ENCODE measurements at regions not wholly inside any gene's neighbourhood (a gene's known extent, or its start where the extent isn't known, plus 50 kb on each side); places are given as distances from the start of the nearest gene placed in this dataset.

- Histone ChIP-seq H3K27ac (ENCODE audit: low read depth, low read length) (no peak overlapping the region), H3K9me3 (ENCODE audit: control insufficient read depth, insufficient read depth, low read depth, low read length) (no peaks in the 10 kb centered on the region)
These were observed 422.2 kb downstream of the GABRG1 start for GRCh38 chr4:45701621-45702020.

GRCh38 chr4:45693746-45694145 is 430.1 kb downstream of the GABRG1 start:
- H3K36me3 ChIP-seq (ENCODE audit: control insufficient read depth, insufficient read depth, low read length), result no peaks in the 10 kb centered on the region
- no peaks in the 10 kb centered on the region for H3K9me3 ChIP-seq (ENCODE audit: control insufficient read depth, insufficient read depth, low read depth, low read length)
- H3K27ac ChIP-seq (ENCODE audit: low read depth, low read length), result no peak overlapping the region
- no peak overlapping the region for H3K9ac ChIP-seq (ENCODE audit: low read length)
- 0 out of 2 replicates have a peak, but pooled peaks cover 2% of the 10 kb centered on the region for H3K4me1 ChIP-seq (ENCODE audit: control insufficient read depth, insufficient read depth, low read length)
- H3K27me3 ChIP-seq (ENCODE audit: control insufficient read depth, insufficient read depth, low read length), result no peaks in the 10 kb centered on the region
- H3K4me3 ChIP-seq (ENCODE audit: low read depth, low read length), result no peak overlapping the region

More at GRCh38 chr4:45701621-45702020, 422.2 kb downstream of the GABRG1 start:
- no peak overlapping the region for H3K4me3 ChIP-seq (ENCODE audit: low read depth, low read length)
- no peak overlapping the region for H3K9ac ChIP-seq (ENCODE audit: low read length)
- no peaks in the 10 kb centered on the region for H3K27me3 ChIP-seq (ENCODE audit: control insufficient read depth, insufficient read depth, low read length)
- H3K4me1 ChIP-seq (ENCODE audit: control insufficient read depth, insufficient read depth, low read length), result no peaks in the 10 kb centered on the region
- no peaks in the 10 kb centered on the region for H3K36me3 ChIP-seq (ENCODE audit: control insufficient read depth, insufficient read depth, low read length)

- no peak overlapping the region for H3K4me3 ChIP-seq (ENCODE audit: low read depth, low read length)
- H3K36me3 ChIP-seq (ENCODE audit: control insufficient read depth, insufficient read depth, low read length), result no peaks in the 10 kb centered on the region
- no peaks in the 10 kb centered on the region for H3K9me3 ChIP-seq (ENCODE audit: control insufficient read depth, insufficient read depth, low read depth, low read length)
- H3K27me3 ChIP-seq (ENCODE audit: control insufficient read depth, insufficient read depth, low read length), result no peaks in the 10 kb centered on the region
- no peak overlapping the region for H3K9ac ChIP-seq (ENCODE audit: low read length)
- no peak overlapping the region for H3K27ac ChIP-seq (ENCODE audit: low read depth, low read length)
- 0 out of 2 replicates have a peak, but pooled peaks cover 2% of the 10 kb centered on the region for H3K4me1 ChIP-seq (ENCODE audit: control insufficient read depth, insufficient read depth, low read length)
These were observed 431.6 kb downstream of the GABRG1 start for GRCh38 chr4:45692131-45692735.

- H3K9ac ChIP-seq (ENCODE audit: low read length), result no peak overlapping the region
- H3K9me3 ChIP-seq (ENCODE audit: control insufficient read depth, insufficient read depth, low read depth, low read length), result no peaks in the 10 kb centered on the region
- H3K27ac ChIP-seq (ENCODE audit: low read depth, low read length), result no peak overlapping the region
- H3K4me1 ChIP-seq (ENCODE audit: control insufficient read depth, insufficient read depth, low read length), result 0 out of 2 replicates have a peak, but pooled peaks cover 2% of the 10 kb centered on the region
- H3K27me3 ChIP-seq (ENCODE audit: control insufficient read depth, insufficient read depth, low read length), result no peaks in the 10 kb centered on the region
- H3K4me3 ChIP-seq (ENCODE audit: low read depth, low read length), result no peak overlapping the region
- no peaks in the 10 kb centered on the region for H3K36me3 ChIP-seq (ENCODE audit: control insufficient read depth, insufficient read depth, low read length)
These were observed 435.5 kb downstream of the GABRG1 start for GRCh38 chr4:45688341-45688740.

GRCh38 chr4:45679411-45679810 is 444.4 kb downstream of the GABRG1 start:
- Histone ChIP-seq H3K4me1 (ENCODE audit: control insufficient read depth, insufficient read depth, low read length) (no peaks in the 10 kb centered on the region), H3K4me3 (ENCODE audit: low read depth, low read length) (no peak overlapping the region), H3K27me3 (ENCODE audit: control insufficient read depth, insufficient read depth, low read length) (no peaks in the 10 kb centered on the region), H3K9ac (ENCODE audit: low read length) (no peak overlapping the region), H3K36me3 (ENCODE audit: control insufficient read depth, insufficient read depth, low read length) (no peaks in the 10 kb centered on the region), H3K27ac (ENCODE audit: low read depth, low read length) (no peak overlapping the region), H3K9me3 (ENCODE audit: control insufficient read depth, insufficient read depth, low read depth, low read length) (no peaks in the 10 kb centered on the region)

- Histone ChIP-seq H3K27me3 (ENCODE audit: control insufficient read depth, insufficient read depth, low read length) (no peaks in the 10 kb centered on the region), H3K4me1 (ENCODE audit: control insufficient read depth, insufficient read depth, low read length) (0 out of 2 replicates have a peak, but pooled peaks cover 4% of the 10 kb centered on the region), H3K9ac (ENCODE audit: low read length) (no peak overlapping the region)
These were observed 455.7 kb downstream of the GABRG1 start for GRCh38 chr4:45668128-45668527.

GRCh38 chr4:45663628-45664081 is 460.2 kb downstream of the GABRG1 start:
- H3K9ac ChIP-seq (ENCODE audit: low read length), result no peak overlapping the region
- H3K4me1 ChIP-seq (ENCODE audit: control insufficient read depth, insufficient read depth, low read length), result no peaks in the 10 kb centered on the region
- H3K36me3 ChIP-seq (ENCODE audit: control insufficient read depth, insufficient read depth, low read length), result no peaks in the 10 kb centered on the region
- no peak overlapping the region for H3K4me3 ChIP-seq (ENCODE audit: low read depth, low read length)
- no peaks in the 10 kb centered on the region for H3K27me3 ChIP-seq (ENCODE audit: control insufficient read depth, insufficient read depth, low read length)
- no peak overlapping the region for H3K27ac ChIP-seq (ENCODE audit: low read depth, low read length)
- H3K9me3 ChIP-seq (ENCODE audit: control insufficient read depth, insufficient read depth, low read depth, low read length), result no peaks in the 10 kb centered on the region

More at GRCh38 chr4:45668128-45668527, 455.7 kb downstream of the GABRG1 start:
- no peaks in the 10 kb centered on the region for H3K36me3 ChIP-seq (ENCODE audit: control insufficient read depth, insufficient read depth, low read length)
- H3K4me3 ChIP-seq (ENCODE audit: low read depth, low read length), result no peak overlapping the region
- no peaks in the 10 kb centered on the region for H3K9me3 ChIP-seq (ENCODE audit: control insufficient read depth, insufficient read depth, low read depth, low read length)
- H3K27ac ChIP-seq (ENCODE audit: low read depth, low read length), result no peak overlapping the region

- Histone ChIP-seq H3K4me3 (ENCODE audit: low read depth, low read length) (no peak overlapping the region), H3K27ac (ENCODE audit: low read depth, low read length) (no peak overlapping the region), H3K27me3 (ENCODE audit: control insufficient read depth, insufficient read depth, low read length) (no peaks in the 10 kb centered on the region), H3K4me1 (ENCODE audit: control insufficient read depth, insufficient read depth, low read length) (no peaks in the 10 kb centered on the region), H3K36me3 (ENCODE audit: control insufficient read depth, insufficient read depth, low read length) (no peaks in the 10 kb centered on the region), H3K9ac (ENCODE audit: low read length) (no peak overlapping the region), H3K9me3 (ENCODE audit: control insufficient read depth, insufficient read depth, low read depth, low read length) (no peaks in the 10 kb centered on the region)
These were observed 460.9 kb downstream of the GABRG1 start for GRCh38 chr4:45663003-45663402.

GRCh38 chr4:45661893-45662292 is 462.0 kb downstream of the GABRG1 start:
- no peaks in the 10 kb centered on the region for H3K4me1 ChIP-seq (ENCODE audit: control insufficient read depth, insufficient read depth, low read length)
- H3K9me3 ChIP-seq (ENCODE audit: control insufficient read depth, insufficient read depth, low read depth, low read length), result no peaks in the 10 kb centered on the region
- H3K36me3 ChIP-seq (ENCODE audit: control insufficient read depth, insufficient read depth, low read length), result no peaks in the 10 kb centered on the region
- no peak overlapping the region for H3K27ac ChIP-seq (ENCODE audit: low read depth, low read length)
- no peaks in the 10 kb centered on the region for H3K27me3 ChIP-seq (ENCODE audit: control insufficient read depth, insufficient read depth, low read length)
- no peak overlapping the region for H3K9ac ChIP-seq (ENCODE audit: low read length)
- no peak overlapping the region for H3K4me3 ChIP-seq (ENCODE audit: low read depth, low read length)

- Histone ChIP-seq H3K4me3 (ENCODE audit: low read depth, low read length) (no peak overlapping the region), H3K9ac (ENCODE audit: low read length) (no peak overlapping the region), H3K4me1 (ENCODE audit: control insufficient read depth, insufficient read depth, low read length) (no peaks in the 10 kb centered on the region), H3K36me3 (ENCODE audit: control insufficient read depth, insufficient read depth, low read length) (no peaks in the 10 kb centered on the region), H3K27ac (ENCODE audit: low read depth, low read length) (no peak overlapping the region), H3K9me3 (ENCODE audit: control insufficient read depth, insufficient read depth, low read depth, low read length) (no peaks in the 10 kb centered on the region), H3K27me3 (ENCODE audit: control insufficient read depth, insufficient read depth, low read length) (no peaks in the 10 kb centered on the region)
These were observed 473.3 kb downstream of the GABRG1 start for GRCh38 chr4:45650545-45650944.

- H3K4me1 ChIP-seq (ENCODE audit: control insufficient read depth, insufficient read depth, low read length), result no peaks in the 10 kb centered on the region
- no peak overlapping the region for H3K9ac ChIP-seq (ENCODE audit: low read length)
- H3K27me3 ChIP-seq (ENCODE audit: control insufficient read depth, insufficient read depth, low read length), result no peaks in the 10 kb centered on the region
- no peak overlapping the region for H3K27ac ChIP-seq (ENCODE audit: low read depth, low read length)
- H3K4me3 ChIP-seq (ENCODE audit: low read depth, low read length), result no peak overlapping the region
- no peaks in the 10 kb centered on the region for H3K36me3 ChIP-seq (ENCODE audit: control insufficient read depth, insufficient read depth, low read length)
- no peaks in the 10 kb centered on the region for H3K9me3 ChIP-seq (ENCODE audit: control insufficient read depth, insufficient read depth, low read depth, low read length)
These were observed 475.0 kb downstream of the GABRG1 start for GRCh38 chr4:45648846-45649245.
